HG03103 (cell line): ENCODE measurements at regions not wholly inside any gene's neighbourhood (a gene's known extent, or its start where the extent isn't known, plus 50 kb on each side); places are given as distances from the start of the nearest gene placed in this dataset.

ENCODE experiments used
- ATAC-seq: cut with Tn5 transposase; IDR thresholded peaks from one replicate; pipeline ENCODE4 v1.9.1; 2021; ENCODE audit warnings: low read depth; ENCODE audit not compliant: unreplicated experiment

DNA sequence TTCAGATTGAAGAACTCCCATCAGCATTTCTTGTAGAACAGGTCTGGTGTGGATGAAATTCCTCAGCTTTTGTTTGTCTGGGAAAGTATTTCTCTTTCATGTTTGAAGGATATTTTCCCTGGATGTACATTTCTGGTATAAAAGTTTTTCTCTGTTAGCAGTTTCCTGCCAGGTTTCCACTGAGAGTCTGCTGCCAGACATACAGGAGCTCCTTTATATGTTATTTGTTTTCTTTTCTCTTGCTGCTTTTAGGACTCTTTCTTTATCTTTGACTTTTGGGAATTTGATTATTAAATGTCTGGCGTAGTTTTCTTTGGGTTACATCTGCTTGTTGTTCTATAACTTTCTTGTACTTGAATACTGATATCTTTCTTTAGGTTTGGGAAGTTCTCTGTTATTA is 486.5 kb downstream of the ARAP2 start:
- no peak for ATAC-seq

DNA sequence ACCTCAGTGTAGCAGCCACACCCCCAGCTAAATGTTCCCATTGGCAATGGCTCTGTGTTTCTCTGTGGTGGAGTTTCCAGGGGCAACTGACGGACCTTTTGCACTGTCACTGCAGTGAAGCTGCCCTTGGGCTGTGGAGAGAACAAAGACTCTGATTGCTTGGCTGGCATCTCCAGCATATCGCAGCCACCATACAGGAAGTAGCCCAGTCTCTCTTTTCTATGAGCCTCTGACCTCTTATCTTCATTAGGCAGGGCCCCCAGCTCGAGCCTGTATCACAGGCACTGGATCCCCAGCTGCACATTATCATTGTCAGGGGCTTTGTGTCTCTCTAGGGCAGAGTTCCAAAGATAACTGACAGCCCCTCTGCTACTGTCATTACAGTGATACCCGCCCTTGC is 483.5 kb downstream of the ARAP2 start:
- no peak for ATAC-seq

DNA sequence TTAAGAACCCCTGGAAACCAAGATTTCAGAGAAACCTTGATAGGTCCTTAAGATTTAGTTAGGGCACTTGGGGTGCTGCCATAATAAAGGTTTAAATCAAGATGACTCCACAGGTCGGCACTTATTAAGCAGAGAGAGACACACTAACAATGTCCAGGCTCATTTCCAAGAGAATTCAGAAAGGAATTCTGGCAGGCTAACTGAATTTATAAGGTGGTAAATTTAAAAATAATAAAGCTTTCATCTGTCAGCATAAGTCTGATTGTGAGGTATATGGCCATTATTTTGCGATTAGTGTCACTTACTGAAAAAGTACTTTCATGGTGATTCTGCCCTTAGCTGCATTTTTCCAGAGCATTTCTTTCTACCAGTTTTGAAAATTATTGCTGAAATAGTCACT is 472.7 kb downstream of the ARAP2 start:
- no peak for ATAC-seq

DNA sequence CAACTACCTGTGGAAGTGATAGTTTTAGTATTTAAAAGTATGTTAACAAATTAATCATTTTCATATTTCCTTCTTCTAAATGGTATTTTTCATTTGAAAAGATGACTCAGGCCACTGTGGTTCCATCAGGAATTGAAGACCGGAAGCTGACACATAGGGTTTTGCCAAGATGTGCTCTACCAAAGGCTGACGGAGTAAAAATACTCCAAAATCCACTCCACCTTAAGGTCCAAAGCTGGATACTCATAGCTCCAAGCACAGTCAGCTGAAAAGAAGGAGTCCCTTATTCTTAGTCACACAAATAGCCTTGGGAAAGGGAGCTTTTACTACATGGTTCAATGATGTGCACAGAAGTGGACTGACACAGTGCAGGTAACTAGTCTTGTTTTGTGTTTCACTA is 472.0 kb downstream of the ARAP2 start:
- no peak for ATAC-seq

DNA sequence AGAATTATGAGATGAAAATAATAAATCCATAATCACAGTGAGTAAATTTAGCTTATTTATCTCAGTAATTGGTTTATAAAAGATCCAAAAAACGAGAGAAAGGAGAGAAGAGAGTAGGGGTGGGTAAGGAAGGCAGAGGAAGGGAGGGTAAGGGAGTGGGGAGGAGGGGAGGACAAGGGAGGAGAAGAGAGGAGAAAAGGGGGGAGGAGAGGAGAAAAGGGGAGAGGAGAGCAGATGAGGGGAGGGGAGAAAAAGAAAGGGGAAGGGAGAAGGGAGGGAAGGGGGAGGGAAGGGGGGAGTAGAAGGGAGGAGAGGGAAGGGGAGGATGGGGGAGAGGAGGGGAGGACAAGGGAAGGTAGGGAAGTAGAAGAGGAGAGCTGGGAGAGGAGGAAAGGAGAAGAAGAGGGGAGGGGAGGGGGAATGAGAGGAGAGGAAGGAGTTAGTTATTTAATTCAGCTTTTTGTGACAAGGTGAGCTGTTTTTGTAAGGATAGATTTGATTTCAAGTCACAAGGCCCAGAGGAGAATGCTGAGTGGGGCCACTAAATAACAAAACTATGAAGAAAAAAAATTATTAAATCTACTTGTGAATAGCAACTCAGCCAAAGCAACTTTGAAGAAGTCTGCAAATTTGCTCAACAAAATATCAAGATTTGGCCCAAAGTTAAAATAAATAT is 454.3 kb downstream of the ARAP2 start:
- ATAC-seq = no peak

DNA sequence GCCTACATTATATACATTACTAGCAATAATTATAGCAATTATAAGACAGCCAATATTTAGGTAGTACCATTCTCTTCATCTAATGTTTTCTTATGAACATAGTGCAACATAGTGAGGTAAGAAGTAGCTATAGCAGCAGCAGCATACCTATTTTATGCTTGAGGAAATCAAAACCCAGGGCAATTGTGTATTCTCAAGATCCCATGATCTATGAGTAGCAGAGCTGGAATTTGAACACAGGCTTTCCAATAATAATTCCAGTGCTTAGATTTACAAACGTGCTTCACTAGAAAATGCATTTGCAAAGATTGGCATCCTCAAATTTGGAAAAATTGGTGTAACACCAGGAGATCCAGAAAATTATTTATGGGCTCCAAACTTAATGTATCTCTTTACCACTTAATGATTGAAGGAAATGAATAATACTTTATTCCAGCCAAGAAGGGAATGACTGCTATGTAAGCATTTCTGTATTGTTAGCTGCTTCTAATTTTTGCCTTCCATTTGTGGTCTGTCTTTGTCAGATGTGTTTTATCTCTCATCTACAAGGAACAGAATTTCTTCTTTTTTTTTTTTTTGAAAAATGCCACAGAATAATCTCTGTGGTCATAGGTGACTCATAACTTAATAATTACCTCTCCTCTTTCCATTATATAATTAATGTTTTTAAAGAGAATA is 451.1 kb downstream of the ARAP2 start:
- ATAC-seq = no peak

DNA sequence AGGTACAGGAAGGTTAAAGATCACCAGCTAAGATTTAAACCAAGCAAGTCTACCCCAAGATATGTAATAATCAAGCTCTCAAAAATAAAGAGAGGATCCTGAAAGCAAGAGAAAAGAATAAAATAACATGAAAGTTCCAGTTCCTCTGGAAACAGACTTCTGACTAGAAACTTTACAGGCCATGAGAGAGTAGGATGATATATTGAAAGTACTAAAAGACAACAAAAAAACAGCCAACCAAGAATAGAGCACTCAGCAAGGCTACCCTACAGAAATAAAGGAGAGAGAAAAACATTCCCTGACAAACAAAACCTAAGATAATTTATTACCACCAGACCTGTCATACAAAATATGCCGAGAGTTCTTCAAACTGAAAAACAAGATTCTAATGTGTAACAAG is 450.5 kb downstream of the ARAP2 start:
- ATAC-seq = no peak

DNA sequence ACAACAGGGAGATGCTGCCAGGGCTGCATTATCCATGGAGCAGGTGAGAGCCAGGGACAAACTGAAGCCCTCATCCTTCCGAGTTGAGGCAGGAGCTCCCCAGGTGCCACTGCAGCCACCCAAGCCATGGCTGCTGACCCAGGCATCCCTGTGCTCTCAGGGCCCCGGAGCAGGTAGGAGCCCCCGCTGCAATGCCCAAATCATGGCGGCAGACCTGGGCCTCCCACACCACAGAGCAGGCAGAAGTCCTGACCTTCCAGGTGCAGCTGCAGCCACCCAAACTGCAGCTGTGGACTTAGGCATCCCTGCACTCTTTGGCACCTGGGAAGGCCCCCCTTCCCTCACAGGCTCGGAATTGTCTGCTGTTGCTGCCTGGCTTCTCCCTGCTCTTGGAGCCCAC is 443.6 kb downstream of the ARAP2 start:
- ATAC-seq = no peak

DNA sequence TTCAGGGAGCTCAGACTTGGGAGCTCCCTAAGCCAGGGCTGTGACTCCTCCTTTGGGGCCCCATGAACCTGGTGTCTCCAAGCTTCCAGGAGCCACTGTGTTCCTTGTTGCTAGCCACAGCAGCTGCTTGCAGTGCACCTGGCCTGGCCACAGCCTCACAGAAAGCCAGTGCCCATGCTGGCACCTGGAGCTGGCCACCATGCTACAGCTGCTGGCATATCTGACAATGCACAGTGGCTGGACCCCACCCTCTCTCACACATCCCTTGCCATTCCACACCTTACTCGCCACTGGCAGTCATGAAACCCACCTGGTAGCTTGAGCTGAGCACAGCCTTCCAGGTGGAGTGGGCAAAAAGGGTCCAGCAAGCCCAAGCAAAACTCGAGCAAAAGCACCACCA is 441.7 kb downstream of the ARAP2 start:
- no peak for ATAC-seq

DNA sequence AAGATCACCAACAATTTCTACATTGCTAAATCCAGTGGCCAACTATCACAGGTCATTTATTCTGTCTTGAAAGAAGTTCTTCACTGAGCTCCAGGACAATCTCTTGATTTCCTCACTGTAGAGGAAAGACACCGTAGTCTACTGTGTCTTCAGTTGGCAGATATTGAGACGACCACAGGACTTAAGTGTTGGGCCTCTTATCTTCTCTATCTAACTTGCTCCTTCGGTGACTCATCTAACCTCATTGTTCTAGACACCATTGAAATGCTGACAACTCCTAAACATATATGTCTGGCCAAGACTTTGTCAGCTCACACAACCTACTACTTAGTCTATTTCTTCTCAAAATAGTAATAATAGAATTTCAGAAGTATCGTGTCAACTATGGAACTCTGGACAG is 425.8 kb downstream of the ARAP2 start:
- no peak for ATAC-seq

DNA sequence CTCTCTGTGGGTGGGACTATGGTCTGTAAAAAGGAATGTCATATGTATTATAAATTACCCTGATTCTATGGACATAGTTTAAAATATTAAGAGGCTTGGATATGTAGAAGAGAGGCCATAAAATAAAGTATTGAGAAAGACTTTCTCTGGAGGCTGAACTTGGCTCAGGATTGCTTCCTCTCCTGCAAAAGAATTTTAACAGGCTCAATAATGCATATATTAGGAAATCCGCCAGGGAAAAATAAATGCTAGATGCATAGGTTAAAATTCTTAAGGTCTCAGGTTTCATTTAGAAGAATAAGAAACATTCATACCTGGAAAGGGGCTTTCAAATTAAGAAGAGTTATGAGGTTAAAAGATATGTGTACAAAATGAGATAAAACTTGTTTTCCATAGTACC is 424.3 kb downstream of the ARAP2 start:
- no peak for ATAC-seq

DNA sequence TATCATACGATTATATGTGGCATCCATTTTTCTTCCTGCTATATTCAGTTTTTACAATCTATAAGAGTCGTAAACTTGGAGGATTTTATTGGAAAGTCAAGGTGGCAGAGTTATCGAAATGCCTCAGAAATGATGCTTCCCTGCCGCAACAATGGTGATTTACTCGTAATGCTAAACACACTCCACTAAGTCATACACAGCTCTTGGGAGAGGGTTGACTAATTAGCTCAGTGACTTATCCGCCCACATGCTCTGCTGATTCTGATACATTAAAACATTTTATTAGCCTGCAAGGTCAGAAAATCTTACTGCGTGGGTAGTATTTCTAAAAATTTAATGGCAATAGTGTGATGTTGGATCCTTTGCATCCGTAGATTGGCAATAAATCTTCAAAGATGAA is 420.1 kb downstream of the ARAP2 start:
- ATAC-seq = no peak

DNA sequence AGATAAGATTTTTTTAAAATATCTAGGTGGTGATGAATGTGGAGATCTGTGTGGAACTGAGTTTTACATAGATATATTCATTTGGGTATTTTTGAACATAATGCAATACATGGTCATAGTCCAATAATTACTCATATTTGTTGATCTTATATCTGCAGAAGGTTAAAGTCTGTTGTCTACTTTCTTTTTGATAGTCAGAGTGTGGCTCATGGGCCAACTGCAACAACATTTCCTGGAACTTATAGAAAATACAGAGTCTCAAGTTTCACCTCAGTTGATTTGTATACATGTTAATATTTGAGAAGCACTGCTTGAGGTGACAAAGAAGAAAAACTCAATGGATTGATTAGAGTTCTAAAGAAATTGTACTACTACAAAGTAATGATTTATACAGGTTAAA is 408.4 kb downstream of the ARAP2 start:
- no peak for ATAC-seq

DNA sequence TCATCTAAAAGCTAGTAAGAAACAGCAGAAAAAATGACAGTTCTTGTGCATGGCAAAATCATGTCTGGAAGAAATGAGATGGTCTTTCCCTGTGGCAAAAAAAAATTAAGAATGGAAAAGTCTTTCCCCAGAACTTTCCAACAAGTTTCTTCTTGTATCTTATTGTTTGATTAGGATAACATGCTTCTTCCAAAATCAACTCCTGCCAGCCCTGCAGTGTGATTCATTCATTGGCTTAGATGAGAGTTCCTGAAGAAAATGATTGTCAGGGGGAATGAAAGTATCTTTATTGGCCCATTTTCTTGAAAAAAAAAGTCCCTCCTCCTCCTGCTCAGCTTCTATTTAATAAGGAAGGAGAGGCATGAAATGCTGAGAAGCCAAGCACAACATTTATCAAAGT is 407.7 kb downstream of the ARAP2 start:
- no peak for ATAC-seq

DNA sequence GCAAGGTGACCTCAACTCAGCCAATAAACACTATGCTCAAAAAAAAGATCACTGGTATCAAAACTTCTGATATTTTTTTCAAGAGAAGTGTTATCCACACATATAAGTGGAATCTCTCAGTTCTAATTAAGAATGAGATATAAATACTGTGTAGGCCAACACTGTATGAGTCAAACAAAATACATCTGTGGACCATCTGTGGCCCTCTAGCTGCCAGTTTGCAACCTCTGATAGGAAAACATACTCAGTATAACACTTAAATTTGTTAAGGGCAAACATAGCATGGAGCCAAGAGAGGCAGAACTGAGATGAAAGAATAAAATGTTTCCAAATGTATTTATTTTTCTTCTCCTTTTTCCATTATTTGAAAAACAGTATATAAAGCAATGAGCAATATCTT is 377.3 kb downstream of the ARAP2 start:
- ATAC-seq = no peak

DNA sequence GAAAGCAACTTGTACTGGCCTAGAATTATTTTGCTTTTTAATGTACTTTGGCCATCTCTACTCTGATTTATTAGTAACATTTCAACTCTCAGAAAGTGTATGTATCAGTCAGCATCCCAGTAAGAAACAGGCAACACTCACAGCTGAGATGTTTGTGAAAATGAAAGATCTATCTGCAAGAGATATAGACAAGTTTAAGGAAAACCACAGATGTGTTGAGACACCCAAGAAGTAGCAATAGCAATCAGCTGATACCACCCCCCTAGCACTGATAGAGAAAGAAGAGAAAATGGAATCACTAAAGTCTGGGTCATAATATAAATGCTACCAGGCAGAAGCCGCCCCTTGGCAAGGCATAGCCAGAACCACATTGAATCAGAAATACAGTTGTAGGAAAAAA is 372.0 kb downstream of the ARAP2 start:
- no peak for ATAC-seq

DNA sequence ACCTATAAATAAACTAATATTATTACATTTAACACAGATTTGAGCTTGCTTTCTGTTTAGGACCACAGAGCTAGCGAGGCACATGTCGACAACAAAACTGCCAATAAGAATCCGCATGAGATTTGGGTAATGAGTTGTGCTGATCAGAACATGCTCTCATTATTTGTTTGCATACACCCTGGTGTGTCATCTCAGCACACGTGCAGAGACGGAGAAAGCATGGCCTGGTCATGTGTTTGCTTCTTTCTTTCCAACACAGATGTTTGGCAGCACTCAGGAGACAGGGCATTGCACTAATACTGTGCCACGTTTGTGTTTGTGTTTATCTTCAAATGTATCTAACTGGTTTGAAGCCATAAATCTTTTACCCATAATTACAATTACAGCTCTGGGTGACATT is 364.8 kb downstream of the ARAP2 start:
- no peak for ATAC-seq

DNA sequence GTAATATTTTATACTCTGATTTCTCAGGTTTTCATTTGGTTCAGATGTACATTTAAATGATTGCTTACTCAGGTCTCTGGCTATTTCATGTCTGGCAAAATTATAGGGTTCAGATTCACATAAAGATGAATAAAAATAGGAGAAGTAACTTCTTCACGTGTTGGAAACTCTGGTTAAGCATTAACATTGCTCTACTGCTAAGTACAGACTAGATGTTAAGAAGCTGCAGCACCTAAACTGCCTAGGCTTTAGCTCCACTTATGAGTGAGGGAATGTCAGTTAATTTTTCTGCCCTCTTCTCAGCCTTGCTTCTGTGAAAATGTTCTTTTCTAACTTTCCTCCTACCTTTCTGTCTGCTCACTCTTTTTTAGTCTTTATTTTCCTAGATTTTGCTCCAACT is 361.2 kb downstream of the ARAP2 start:
- no peak for ATAC-seq

DNA sequence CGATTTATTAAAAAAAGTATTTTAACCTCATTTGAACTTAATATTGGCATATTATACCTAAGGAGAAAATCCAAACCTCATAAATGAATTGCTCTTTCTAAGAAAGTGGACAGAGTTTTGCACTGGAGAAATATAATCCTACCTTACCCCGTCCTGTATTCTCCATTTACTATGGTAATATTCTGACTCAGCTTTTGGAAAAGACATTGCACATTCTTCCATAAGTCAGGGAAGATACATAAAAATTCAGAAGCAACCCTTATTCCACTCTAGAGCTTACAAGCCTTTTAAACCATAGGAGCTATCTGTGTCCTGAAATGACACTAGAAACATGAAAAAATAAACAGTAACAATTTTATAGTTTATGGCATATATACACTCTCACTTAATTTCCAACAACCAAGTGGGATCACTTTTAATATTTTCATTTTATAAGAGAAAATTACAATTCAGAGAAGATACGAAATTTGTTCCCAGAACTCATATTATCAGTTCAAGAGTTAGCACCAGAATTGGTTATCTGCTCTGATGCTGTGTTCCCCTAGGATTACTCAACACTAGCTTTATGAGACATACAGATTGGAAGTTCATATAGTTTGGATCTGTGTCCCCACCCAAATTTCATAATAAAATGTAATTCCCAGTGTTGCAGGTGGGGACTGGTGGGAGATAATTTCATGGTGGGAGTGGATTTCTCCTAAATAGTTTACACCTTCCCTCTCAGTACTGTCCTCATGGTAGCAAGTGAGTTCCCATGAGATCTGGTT is 359.4 kb downstream of the ARAP2 start:
- ATAC-seq = no peak

DNA sequence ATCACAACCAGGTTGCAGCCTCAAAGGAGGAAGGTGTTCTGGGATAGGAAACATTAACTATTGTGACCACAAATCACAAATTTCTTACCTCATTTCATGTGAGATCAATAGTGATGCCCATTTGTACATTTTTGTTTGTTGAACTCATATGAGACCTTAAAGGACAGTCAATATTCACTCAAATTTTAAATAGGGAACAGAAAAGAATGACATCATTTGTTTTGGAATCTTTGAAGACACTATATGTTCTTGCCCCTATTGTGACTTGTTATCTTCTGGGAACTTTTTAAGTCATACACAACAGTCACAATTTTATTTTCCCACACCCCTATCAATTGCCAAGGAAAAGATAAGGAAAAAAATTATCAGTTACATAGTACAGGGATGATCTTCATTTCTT is 346.5 kb downstream of the ARAP2 start:
- ATAC-seq = no peak

DNA sequence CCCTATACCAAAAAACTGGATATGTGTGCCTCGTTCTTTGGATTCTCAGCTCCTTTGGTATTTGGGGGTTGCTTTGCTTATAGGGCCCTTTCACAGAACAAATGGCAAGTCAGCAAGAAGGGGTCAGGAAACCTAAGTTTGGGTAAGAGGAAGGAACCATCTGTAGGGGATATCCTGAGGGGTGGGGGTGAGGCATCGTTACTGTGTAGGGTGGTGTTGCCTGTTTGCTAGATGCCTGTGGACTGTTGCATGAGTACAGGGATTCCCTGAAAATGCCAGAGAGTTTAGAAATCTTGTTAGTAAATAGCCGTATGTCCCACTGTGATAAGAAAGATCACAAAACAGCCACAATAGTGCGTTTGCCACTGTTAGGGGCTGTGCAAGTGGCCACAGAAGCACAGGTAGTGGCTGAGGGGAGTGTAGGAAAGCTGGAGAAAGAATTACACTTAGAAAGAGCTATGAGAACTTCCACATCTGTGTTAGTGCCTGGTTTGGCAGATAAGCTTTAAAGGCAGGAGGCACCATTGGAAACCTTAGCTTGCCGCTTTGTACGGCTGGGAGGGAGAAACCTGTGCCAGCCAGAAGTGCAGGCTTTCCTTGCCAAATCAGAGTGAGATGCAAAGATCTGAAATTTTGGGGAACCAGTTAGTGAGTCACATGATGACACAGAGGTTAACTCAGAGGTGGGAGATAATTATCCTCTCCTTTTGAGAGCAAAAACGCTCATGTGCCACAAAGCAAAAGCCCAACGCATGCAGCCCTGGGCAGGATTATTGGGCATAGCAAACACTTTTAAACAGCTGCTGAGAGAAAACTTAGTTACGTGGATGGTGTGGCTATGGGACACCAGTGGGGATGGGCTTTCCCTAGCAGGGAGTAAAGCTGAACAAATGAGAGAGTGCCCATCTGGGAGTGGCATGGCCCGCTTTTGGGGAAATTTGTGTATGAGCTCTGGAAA is 343.7 kb downstream of the ARAP2 start:
- ATAC-seq = no peak
